HG02588 (cell line): ENCODE measurements at regions not wholly inside any gene's neighbourhood (a gene's known extent, or its start where the extent isn't known, plus 50 kb on each side); places are given as distances from the start of the nearest gene placed in this dataset.

ENCODE experiments used
- ATAC-seq: cut with Tn5 transposase; IDR thresholded peaks from one replicate; pipeline ENCODE4 v1.9.1; 2021; ENCODE audit warnings: mild to moderate bottlenecking, moderate library complexity; ENCODE audit not compliant: unreplicated experiment

DNA sequence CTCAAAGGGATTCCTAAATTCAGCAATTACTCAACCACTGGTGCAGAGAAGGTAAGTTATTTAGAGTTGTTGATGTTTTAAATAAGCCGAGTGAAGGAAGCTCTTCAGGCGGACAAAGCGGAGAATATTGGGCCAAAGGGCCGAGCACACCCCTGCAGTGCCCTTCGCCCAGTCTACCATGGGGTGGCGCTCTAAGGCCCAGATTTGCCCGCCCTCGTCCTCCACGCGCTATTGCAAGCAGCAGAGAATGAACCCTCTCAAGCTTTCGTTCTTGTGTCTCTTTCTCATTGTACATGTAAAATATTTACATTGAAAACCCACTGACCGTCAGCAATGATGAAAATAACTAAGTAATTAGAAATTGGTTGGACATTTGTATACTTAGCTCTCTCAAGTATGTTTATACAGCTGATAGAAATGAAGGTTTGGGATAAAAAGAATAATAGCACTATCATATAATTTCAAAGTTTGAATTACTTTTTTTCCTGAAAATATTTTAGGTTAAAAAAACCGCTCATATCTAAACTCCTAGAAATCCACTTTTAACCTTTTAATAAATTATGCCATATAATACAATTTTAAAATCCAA lies 195.0 kb upstream of the CEP162 start:
- no peak for ATAC-seq

GRCh38 chr6:84421031-84421430 lies 193.6 kb upstream of the CEP162 start:
- ATAC-seq: no peak

- no peak for ATAC-seq
These were observed 189.8 kb upstream of the CEP162 start for GRCh38 chr6:84417260-84417659.

DNA sequence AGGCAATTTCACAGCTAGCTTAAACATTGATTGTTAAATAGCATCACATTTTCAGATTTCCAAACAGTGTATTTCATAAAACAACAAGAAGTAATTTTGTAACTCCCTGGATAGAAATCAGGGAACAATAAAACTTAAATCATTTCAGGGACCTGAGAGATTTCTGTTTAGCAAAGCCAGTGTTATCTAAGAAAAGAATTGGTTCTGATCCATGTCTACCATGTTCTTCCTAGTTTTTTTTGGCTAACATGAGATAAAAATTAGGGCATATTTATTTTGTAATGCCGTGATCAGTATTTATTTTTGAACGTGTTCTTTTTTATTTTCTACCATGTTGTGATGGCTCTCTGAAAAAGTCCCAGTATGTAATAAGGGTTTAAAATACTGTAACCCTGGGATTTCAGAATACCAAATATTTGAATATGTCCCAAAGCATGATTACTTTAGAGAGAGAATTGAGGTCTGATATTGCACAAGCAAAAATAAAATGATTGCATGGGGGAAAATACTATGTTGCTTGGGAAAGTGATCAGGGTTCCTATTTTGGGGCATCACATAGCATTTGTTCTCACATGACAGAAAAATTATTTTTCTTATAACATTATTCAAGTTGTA lies 188.7 kb upstream of the CEP162 start:
- no peak for ATAC-seq

DNA sequence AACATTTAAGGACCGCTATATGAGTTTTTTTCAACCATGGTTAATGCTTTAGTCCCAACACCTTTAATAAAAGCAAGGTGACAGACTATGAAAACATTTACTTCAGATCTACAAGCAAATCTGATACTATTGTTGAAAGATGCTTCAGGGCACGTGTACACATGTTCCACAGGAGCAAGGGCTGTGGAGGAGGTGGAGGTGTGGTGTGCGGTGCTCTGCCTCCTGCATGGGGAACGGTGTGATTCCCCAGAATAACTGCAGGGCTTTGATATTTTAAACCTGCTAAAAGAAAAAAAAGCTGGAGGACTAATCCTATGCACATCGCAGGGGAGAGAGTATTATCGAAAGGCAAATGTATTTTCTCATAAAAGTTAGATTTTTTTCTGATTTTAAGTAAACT lies 188.1 kb upstream of the CEP162 start:
- ATAC-seq: no peak

DNA sequence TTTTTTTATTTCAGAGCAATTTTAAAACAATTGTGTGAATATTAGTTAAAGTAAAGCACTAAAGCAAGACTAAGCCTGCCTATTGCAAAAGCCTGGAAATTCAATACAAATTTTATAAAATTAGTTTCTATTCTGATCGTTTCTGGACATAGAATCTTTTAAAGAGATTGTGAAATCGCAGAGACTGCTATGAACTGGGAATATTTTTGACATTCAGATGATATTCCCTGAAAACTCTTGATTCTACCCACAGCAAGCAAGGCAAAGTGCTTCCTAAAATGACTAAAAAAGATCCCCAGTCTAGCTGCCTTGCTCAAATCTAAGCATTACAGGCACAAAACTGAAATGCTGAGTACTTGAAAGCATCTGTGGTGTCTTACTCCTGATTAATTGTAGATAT lies 187.6 kb upstream of the CEP162 start:
- ATAC-seq: no peak

DNA sequence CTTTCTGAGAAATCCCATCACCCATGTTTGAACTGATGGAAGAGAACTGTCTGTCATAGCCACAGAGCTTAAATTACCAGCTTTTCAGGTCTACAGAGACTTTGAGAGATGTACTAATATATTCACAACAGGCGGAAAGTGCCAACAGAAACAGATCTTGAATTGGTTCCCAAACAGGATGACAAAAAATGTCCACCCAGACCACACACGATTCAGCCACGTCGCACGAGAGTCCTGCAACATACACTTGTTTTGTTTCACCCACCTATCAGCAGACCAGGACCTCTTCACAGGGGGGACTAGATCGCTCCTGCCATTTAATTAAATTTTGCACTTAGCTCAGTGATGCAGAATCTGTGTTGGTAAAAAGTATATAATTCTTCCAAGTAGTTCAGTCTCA lies 187.1 kb upstream of the CEP162 start:
- ATAC-seq: no peak

- no peak for ATAC-seq
These were observed 183.7 kb upstream of the CEP162 start for GRCh38 chr6:84411060-84411629.

- no peak for ATAC-seq
These were observed 182.5 kb upstream of the CEP162 start for GRCh38 chr6:84409911-84410310.

DNA sequence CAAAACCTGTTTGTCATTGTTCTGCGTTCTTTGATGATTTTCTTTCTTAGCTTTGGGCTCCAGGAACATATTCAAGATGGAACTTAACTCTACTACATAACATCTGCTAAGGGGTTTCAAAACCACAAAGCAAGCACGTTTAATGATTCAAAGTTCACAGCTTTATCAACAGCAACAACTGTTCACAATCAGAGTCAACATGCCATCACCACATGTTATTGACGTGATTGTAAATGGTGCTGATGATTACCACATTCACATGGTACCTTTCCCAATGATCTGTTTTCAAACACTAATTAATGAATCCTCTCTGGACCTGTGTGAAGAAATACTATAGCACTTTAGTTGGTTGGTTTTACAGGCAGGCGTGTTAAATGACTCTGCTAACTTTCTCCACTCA lies 180.6 kb upstream of the CEP162 start:
- ATAC-seq: no peak

DNA sequence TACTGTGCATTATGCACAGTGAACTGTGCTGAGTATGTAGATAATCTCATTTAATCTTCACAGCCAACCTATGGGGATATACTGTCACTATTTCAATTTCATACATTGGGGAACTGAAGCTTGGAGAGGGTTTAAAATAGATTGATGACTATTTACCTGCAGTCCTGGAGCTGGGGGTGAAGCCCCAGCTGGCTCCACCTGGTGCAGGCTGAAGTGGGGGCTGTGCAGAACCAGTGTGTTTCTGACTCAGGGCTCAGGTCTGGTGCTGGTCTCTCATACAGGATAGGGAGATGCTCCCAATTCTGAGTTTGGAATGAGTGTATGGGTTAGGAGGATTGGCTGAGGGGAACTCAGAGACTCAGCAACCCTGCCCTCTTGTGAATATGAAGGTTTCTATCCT lies 176.1 kb upstream of the CEP162 start:
- no peak for ATAC-seq

GRCh38 chr6:84399003-84399402 lies 171.6 kb upstream of the CEP162 start:
- ATAC-seq: no peak

GRCh38 chr6:84392261-84392660 lies 164.8 kb upstream of the CEP162 start:
- ATAC-seq: no peak

GRCh38 chr6:84390851-84391250 lies 163.4 kb upstream of the CEP162 start:
- ATAC-seq: no peak

- no peak for ATAC-seq
These were observed 162.9 kb upstream of the CEP162 start for GRCh38 chr6:84390334-84390733.

DNA sequence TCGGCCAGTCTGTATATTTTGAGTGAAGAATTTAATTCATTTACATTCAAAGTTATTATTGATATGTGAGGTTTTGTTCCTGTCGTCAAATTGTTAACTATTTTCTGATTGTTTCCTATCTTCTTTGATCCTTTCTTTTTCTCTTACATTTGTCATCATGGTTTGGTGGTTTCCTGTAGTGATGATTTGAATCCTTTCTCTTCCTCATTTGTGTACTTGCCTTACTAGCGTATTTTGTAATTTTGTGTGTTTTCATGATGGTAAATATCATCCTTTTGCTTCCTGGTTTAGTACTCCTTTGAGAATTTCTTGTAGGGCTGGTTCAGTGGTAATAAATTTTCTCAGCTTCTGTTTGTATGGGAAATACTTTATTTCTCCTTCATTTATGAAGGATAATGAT lies 151.7 kb upstream of the CEP162 start:
- ATAC-seq: no peak

DNA sequence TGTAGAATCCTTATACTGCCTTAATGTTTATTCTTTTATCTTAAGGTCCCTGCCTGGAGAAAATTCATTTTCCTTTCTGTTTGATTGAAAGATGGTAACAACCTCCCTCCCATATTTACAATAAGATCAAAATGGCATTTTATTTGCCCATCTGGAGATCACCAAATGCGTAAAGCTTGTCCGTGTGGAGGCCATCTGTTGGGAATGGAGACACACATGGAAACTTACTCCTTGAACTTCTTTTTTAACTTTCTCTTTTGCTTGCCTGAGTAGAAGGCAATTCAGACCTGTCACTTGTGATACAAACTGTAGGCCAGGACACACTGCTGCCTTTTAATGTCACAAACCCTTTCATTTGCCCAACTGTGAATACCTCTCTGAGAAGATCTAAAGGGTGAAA lies 144.8 kb upstream of the CEP162 start:
- ATAC-seq: no peak

DNA sequence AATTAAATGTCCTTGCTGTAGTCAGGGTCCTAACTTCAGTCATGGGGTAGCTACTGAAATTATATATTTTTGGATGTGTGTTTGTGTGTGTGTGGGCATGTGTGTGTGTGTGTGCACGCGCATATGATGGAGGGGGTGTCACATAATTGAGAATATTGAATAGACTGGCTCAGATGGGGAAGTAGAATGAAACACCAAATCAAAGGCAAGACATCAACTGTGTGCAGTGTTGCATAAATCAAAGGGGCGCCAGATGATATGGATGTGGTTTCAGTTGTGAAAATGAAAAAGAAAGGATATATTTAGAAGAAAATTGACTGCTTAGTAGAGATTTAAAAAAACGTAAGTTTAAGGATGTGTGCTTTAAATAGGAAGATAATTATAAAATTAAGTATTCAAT lies 144.2 kb upstream of the CEP162 start:
- ATAC-seq: no peak

GRCh38 chr6:84362193-84362821 lies 134.9 kb upstream of the CEP162 start:
- no peak for ATAC-seq

DNA sequence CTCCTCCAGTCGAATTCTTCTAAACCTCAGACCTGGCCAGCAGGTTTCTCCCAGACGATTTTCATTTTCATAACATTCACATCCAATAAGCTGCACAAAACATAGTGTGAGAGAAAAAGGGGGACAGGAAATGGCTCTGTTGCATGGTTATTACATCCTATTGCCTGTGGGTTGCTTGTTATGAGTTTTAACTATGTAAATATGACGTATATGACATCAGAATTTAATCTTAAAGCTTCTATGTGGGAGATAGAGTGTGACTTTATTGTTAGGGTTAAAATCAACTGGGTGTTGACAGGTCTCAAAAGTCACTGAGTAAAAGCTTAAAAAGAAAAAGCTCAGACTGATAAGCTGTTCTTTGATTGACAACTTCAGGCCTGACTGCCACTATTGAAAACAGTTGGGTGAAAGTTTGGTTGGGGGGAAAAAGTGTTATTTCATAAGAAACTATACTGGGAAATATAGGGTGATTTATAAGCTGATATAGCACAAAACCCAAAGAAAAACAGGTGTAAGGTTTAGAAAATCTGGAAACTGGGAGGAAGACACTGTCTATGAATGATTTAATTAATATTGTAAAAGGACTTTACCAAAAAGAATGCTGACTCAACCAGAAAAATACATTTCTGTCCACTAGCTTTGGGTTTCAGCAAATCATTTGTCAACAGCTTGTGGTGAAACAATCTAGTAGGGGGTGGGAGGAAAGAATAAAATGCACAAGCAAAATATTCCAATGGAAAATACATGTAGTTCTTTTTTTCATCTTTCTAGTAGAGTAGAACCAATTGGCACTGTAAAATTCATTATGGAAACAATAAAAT lies 134.1 kb upstream of the CEP162 start:
- no peak for ATAC-seq

- ATAC-seq: no peak
These were observed 132.6 kb upstream of the CEP162 start for GRCh38 chr6:84360039-84360438.

DNA sequence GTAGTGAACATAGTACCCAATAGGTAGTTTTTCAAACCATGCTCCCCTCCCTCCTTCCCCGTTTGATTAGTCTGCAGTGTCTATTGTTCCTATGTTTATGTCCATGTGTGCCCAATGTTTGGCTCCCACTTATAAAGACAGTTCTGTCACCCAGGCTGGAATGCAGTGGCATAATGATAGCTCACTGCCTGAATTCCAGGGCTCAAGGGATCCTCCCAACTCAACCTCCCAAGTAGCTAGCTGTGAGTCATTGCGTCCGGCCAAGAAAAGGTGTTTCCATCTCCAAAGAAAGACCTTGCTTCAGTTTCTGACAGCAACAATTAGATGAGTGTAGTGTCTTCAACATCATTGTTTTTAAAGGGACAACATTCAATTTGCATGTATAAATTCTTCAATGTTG lies 131.1 kb upstream of the CEP162 start:
- no peak for ATAC-seq
